HCT116 (cell line): ENCODE measurements at regions not wholly inside any gene's neighbourhood (a gene's known extent, or its start where the extent isn't known, plus 50 kb on each side); places are given as distances from the start of the nearest gene placed in this dataset.

ENCODE experiments used
- ATAC-seq: fragments of 200-7000 bp; cut with Tn5 transposase; 2 replicates; pipeline ENCODE4 v1.9.1; 2020; ENCODE audit warnings: mild to moderate bottlenecking, moderate library complexity
- BruUV-seq: library from RNA; stranded (reverse); fragments of 400-500 nt; replicated peaks from 2 replicates; lab custom pipeline; 2021; lab: Mats Ljungman, UMichigan
- CTCF ChIA-PET: fragments of 300-600 bp; sonication (Branson Sonifier 250); formaldehyde crosslinking; loops from one replicate; lab custom pipeline; 2021; ENCODE audit warnings: antibody characterized with exemption; lab: Charles Lee
- POLR2A ChIA-PET: fragments of 300-600, 350-600 bp; sonication (Branson Sonifier 250); formaldehyde crosslinking; loops from one replicate; lab custom pipeline; 2021; ENCODE audit warnings: antibody characterized with exemption; lab: Charles Lee
- RAD21 ChIA-PET, 2 experiments: fragments of 300-600 bp; sonication (Branson Sonifier 250); formaldehyde crosslinking; loops; one replicate each; lab custom pipeline; 2023; ENCODE audit warnings: low total read pairs in 2 of 2; ENCODE audit not compliant: uncharacterized antibody in 2 of 2, unreplicated experiment in 2 of 2, low non-redundant PET in 1 of 2; lab: Charles Lee
- DNase-seq: peaks from one replicate; pipeline ENCODE4 v3.0.0-alpha.2; 2010; ENCODE audit warnings: low read depth, low spot score
- H2AFZ ChIP-seq: fragments of 200-600 bp; shearing (Covaris generic), sonication (generic); 2 replicates; pipeline ENCODE4 v1.6.1; 2017; ENCODE audit warnings: low read depth, mixed run types, mixed read lengths, antibody characterized with exemption, low read length; ENCODE audit not compliant: poor library complexity, severe bottlenecking
- H3K27ac ChIP-seq: 2 replicates; pipeline ENCODE4 v1.5.1; 2012; ENCODE audit warnings: low read depth, low read length
- H3K27me3 ChIP-seq: fragments of 200-600 bp; sonication (generic); 2 replicates; pipeline ENCODE4 v1.6.1; 2016; ENCODE audit warnings: mixed run types, low read length, mixed read lengths; ENCODE audit not compliant: insufficient read depth
- H3K36me3 ChIP-seq, 2 experiments: fragments of 200-500 bp in 1 of 2; fragments of 200-600 bp in 1 of 2; sonication (Bioruptor generic) in 1 of 2; sonication (generic) in 1 of 2; 2 replicates each; pipeline versions ENCODE4 v1.5.1 to v1.6.1; 2014 to 2016; ENCODE audit warnings: low read length in 2 of 2, inconsistent platforms in 1 of 2, mixed read lengths in 1 of 2, mixed run types in 1 of 2; ENCODE audit not compliant: insufficient read depth in 2 of 2, control insufficient read depth in 1 of 2
- H3K4me1 ChIP-seq, 2 experiments: fragments of 200-600 bp in 1 of 2; sonication (generic) in 1 of 2; 2 replicates each; pipeline versions ENCODE4 v1.5.1 to v1.6.1; 2012 to 2017; ENCODE audit warnings: low read length in 2 of 2, inconsistent platforms in 1 of 2, mild to moderate bottlenecking in 1 of 2, mixed read lengths in 1 of 2, mixed run types in 1 of 2, moderate library complexity in 1 of 2; ENCODE audit not compliant: insufficient read depth in 2 of 2, control insufficient read depth in 1 of 2
- H3K4me2 ChIP-seq: fragments of 200-600 bp; sonication (generic); 2 replicates; pipeline ENCODE4 v1.6.1; 2017; ENCODE audit warnings: mixed run types, low read length, mixed read lengths
- H3K4me3 ChIP-seq, 2 experiments: fragments of 200-600 bp in 1 of 2; sonication (generic) in 1 of 2; replicated peaks in 1 of 2; 2 replicates each; pipeline ENCODE4 v1.5.1; 2011 to 2016; ENCODE audit warnings: low read length in 2 of 2, control low read depth in 1 of 2, low read depth in 1 of 2, mild to moderate bottlenecking in 1 of 2, mixed read lengths in 1 of 2, mixed run types in 1 of 2
- H3K79me2 ChIP-seq: fragments of 200-600 bp; sonication (generic); 2 replicates; pipeline ENCODE4 v1.6.1; 2017; ENCODE audit warnings: mild to moderate bottlenecking, mixed run types, low read length, moderate library complexity, mixed read lengths; ENCODE audit not compliant: insufficient read depth
- H3K9ac ChIP-seq: fragments of 200-600 bp; sonication (generic); 2 replicates; pipeline ENCODE4 v1.6.1; 2016; ENCODE audit warnings: low read length, mixed read lengths
- H3K9me2 ChIP-seq: fragments of 200-600 bp; sonication (generic), shearing (Covaris generic); 2 replicates; pipeline ENCODE4 v1.6.1; 2017; ENCODE audit warnings: mixed run types, mild to moderate bottlenecking, moderate library complexity; ENCODE audit not compliant: insufficient read depth
- H3K9me3 ChIP-seq, 2 experiments: fragments of 200-500 bp in 1 of 2; fragments of 200-600 bp in 1 of 2; sonication (Bioruptor generic) in 1 of 2; sonication (generic) in 1 of 2; 2 replicates each; pipeline ENCODE4 v1.6.1; 2014 to 2017; ENCODE audit warnings: low read length in 2 of 2, mixed read lengths in 2 of 2, inconsistent platforms in 1 of 2, low read depth in 1 of 2, mild to moderate bottlenecking in 1 of 2, mixed run types in 1 of 2, moderate library complexity in 1 of 2; ENCODE audit not compliant: control insufficient read depth in 1 of 2, insufficient read depth in 1 of 2
- H4K20me1 ChIP-seq: fragments of 200-600 bp; sonication (generic), shearing (Covaris generic); 2 replicates; pipeline ENCODE4 v1.6.1; 2017; ENCODE audit warnings: mixed run types, mild to moderate bottlenecking, moderate library complexity; ENCODE audit not compliant: insufficient read depth
- CBX3 ChIP-seq: IDR thresholded peaks from 2 replicates; pipeline ENCODE4 v1.6.1; 2012; ENCODE audit warnings: low read depth
- CEBPB ChIP-seq: IDR thresholded peaks from 2 replicates; pipeline ENCODE4 v1.6.1; 2012; ENCODE audit warnings: low read depth
- CTCF ChIP-seq, 3 experiments: fragments of 200-600 bp in 1 of 3; sonication (generic) in 1 of 3; IDR thresholded peaks in 2 of 3; conservative IDR thresholded peaks in 1 of 3; 2 replicates each; pipeline ENCODE4 v1.5.1; 2012 to 2017; ENCODE audit warnings: low read depth in 2 of 3, low read length in 2 of 3, antibody characterized with exemption in 1 of 3, borderline replicate concordance in 1 of 3, control low read depth in 1 of 3, mild to moderate bottlenecking in 1 of 3, mixed read lengths in 1 of 3, mixed run types in 1 of 3, moderate library complexity in 1 of 3; ENCODE audit not compliant: insufficient read depth in 1 of 3
- ELF1 ChIP-seq: IDR thresholded peaks from 2 replicates; pipeline ENCODE4 v1.6.1; 2012; ENCODE audit warnings: low read depth, borderline replicate concordance
- EZH2 ChIP-seq: fragments of 200-600 bp; sonication (generic); IDR thresholded peaks from 2 replicates; pipeline ENCODE4 v1.6.1; 2017; ENCODE audit warnings: antibody characterized with exemption, mixed run types
- EZH2phosphoT487 ChIP-seq: fragments of 200-600 bp; IDR thresholded peaks from 2 replicates; pipeline ENCODE4 v1.6.1; 2018; ENCODE audit warnings: antibody characterized with exemption, borderline replicate concordance
- FOSL1 ChIP-seq: IDR thresholded peaks from 2 replicates; pipeline ENCODE4 v1.6.1; 2012; ENCODE audit warnings: low read depth
- POLR2A ChIP-seq: IDR thresholded peaks from 2 replicates; pipeline ENCODE4 v1.7.0; 2011; ENCODE audit warnings: borderline replicate concordance; ENCODE audit not compliant: insufficient read depth, insufficient read length; ENCODE audit errors: extremely low read depth
- POLR2AphosphoS5 ChIP-seq: IDR thresholded peaks from 2 replicates; pipeline ENCODE4 v1.6.1; 2011; ENCODE audit warnings: mild to moderate bottlenecking, low read depth, low read length, moderate library complexity
- REST ChIP-seq: IDR thresholded peaks from 2 replicates; pipeline ENCODE4 v1.6.1; 2012; ENCODE audit warnings: low read depth
- SIN3A ChIP-seq: IDR thresholded peaks from 2 replicates; pipeline ENCODE4 v1.6.1; 2012; ENCODE audit warnings: low read depth
- SP1 ChIP-seq: IDR thresholded peaks from 2 replicates; pipeline ENCODE4 v1.6.1; 2012; ENCODE audit warnings: low read depth
- TCF7L2 ChIP-seq: IDR thresholded peaks from 2 replicates; pipeline ENCODE4 v1.7.0; 2011; ENCODE audit warnings: borderline replicate concordance, inconsistent platforms; ENCODE audit not compliant: insufficient read depth, insufficient read length; ENCODE audit errors: extremely low read depth
- ZFX ChIP-seq: fragments of 450-650 bp; IDR thresholded peaks from 2 replicates; pipeline ENCODE4 v1.6.1; 2017
- intact Hi-C: fragments of 100-400 bp; cut with micrococcal nuclease; formaldehyde crosslinking; loops from 2 replicates; pipeline ENCODE4 v1.10.0; 2022

- POLR2A ChIA-PET = no interaction called here
- no peaks in the 10 kb centered on the region for H4K20me1 ChIP-seq
- intact Hi-C loops = no loop called here
- H3K4me3 ChIP-seq = no peak overlapping the region
- no peak for DNase-seq
- TF ChIP-seq ZFX = no peak
- no peak for TF ChIP-seq CBX3
- no peak for TF ChIP-seq CTCF (IDR thresholded peaks at IDR 0.05 in 2 of 3, conservative IDR thresholded peaks at IDR 0.05 in 1 of 3; ENCODE audit: borderline replicate concordance in 1 of 3, insufficient read depth in 1 of 3, low read depth in 2 of 3, low read length in 2 of 3)
- TF ChIP-seq SP1 = no peak
- no peak for TF ChIP-seq EZH2phosphoT487
- TF ChIP-seq ELF1 = no peak
- TF ChIP-seq REST = no peak
- TF ChIP-seq SIN3A = no peak
- TF ChIP-seq POLR2A = no peak
- no peak for TF ChIP-seq TCF7L2
- no peak for TF ChIP-seq CEBPB
- TF ChIP-seq FOSL1 = no peak
- no peak for TF ChIP-seq POLR2AphosphoS5
- TF ChIP-seq EZH2 = no peak
- no peak overlapping the region for H3K9ac ChIP-seq
- CTCF ChIA-PET = no interaction called here
- peaks cover 42 to 56% of the 10 kb centered on the region in 2 experiments; a peak in 3 of 4 replicates for H3K9me3 ChIP-seq
- H3K4me2 ChIP-seq = no peak overlapping the region
- no peak overlapping the region for H2AFZ ChIP-seq
- no peaks in the 10 kb centered on the region for H3K4me1 ChIP-seq
- no peak overlapping the region for H3K27ac ChIP-seq
- ATAC-seq = no peak
- H3K79me2 ChIP-seq = no peaks in the 10 kb centered on the region
- H3K36me3 ChIP-seq = no peaks in the 10 kb centered on the region
- H3K27me3 ChIP-seq = no peaks in the 10 kb centered on the region
- H3K9me2 ChIP-seq = no peaks in the 10 kb centered on the region
- RAD21 ChIA-PET = no interaction called here
- BruUV-seq = no TSS peak
Observed at GRCh38 chr16:80055831-80056230, 455.3 kb upstream of the MAF start.
